ENCODE measurements at regions not wholly inside any gene's neighbourhood (a gene's known extent, or its start where the extent isn't known, plus 50 kb on each side); places are given as distances from the start of the nearest gene placed in this dataset.

GRCh38 chr9:31089549-31090221 is 1294.8 kb upstream of the ACO1 start:
- no peak for DNase-seq

GRCh38 chr9:31100311-31100710 is 1284.1 kb upstream of the ACO1 start:
- no peak for DNase-seq

GRCh38 chr9:31103836-31104235 is 1280.6 kb upstream of the ACO1 start:
- no peak for DNase-seq

GRCh38 chr9:31104249-31104648 is 1280.2 kb upstream of the ACO1 start:
- no peak for DNase-seq

GRCh38 chr9:31112491-31112890 is 1272.0 kb upstream of the ACO1 start:
- DNase-seq, result no peak

- no peak for DNase-seq
Measured at GRCh38 chr9:31114346-31114745, 1270.1 kb upstream of the ACO1 start.

- peak; percentile 33 for DNase-seq
Measured at GRCh38 chr9:31119890-31120454, 1264.5 kb upstream of the ACO1 start.

- no peak for DNase-seq
Measured at GRCh38 chr9:31124389-31124788, 1260.1 kb upstream of the ACO1 start.

GRCh38 chr9:31135567-31135966 is 1248.9 kb upstream of the ACO1 start:
- no peak for DNase-seq

- DNase-seq, result no peak
Measured at GRCh38 chr9:31136524-31136923, 1247.9 kb upstream of the ACO1 start.

- no peak for DNase-seq
Measured at GRCh38 chr9:31137176-31138160, 1247.0 kb upstream of the ACO1 start.

GRCh38 chr9:31140316-31140715 is 1244.1 kb upstream of the ACO1 start:
- no peak for DNase-seq

GRCh38 chr9:31142456-31142855 is 1242.0 kb upstream of the ACO1 start:
- DNase-seq, result no peak

GRCh38 chr9:31144614-31145013 is 1239.8 kb upstream of the ACO1 start:
- no peak for DNase-seq

- DNase-seq, result no peak
Measured at GRCh38 chr9:31146485-31147166, 1237.8 kb upstream of the ACO1 start.

- no peak for DNase-seq
Measured at GRCh38 chr9:31153250-31153840, 1231.1 kb upstream of the ACO1 start.

- DNase-seq, result no peak
Measured at GRCh38 chr9:31166516-31166915, 1217.9 kb upstream of the ACO1 start.

GRCh38 chr9:31168161-31168560 is 1216.3 kb upstream of the ACO1 start:
- DNase-seq, result no peak

- DNase-seq, result no peak
Measured at GRCh38 chr9:31174681-31175080, 1209.8 kb upstream of the ACO1 start.

- no peak for DNase-seq
Measured at GRCh38 chr9:31183866-31184265, 1200.6 kb upstream of the ACO1 start.

- no peak for DNase-seq
Measured at GRCh38 chr9:31185831-31186230, 1198.6 kb upstream of the ACO1 start.

- DNase-seq, result no peak
Measured at GRCh38 chr9:31188496-31188895, 1195.9 kb upstream of the ACO1 start.

All from COR-L47 (cell line).